ENCODE measurements at regions not wholly inside any gene's neighbourhood (a gene's known extent, or its start where the extent isn't known, plus 50 kb on each side); places are given as distances from the start of the nearest gene placed in this dataset.

DNA sequence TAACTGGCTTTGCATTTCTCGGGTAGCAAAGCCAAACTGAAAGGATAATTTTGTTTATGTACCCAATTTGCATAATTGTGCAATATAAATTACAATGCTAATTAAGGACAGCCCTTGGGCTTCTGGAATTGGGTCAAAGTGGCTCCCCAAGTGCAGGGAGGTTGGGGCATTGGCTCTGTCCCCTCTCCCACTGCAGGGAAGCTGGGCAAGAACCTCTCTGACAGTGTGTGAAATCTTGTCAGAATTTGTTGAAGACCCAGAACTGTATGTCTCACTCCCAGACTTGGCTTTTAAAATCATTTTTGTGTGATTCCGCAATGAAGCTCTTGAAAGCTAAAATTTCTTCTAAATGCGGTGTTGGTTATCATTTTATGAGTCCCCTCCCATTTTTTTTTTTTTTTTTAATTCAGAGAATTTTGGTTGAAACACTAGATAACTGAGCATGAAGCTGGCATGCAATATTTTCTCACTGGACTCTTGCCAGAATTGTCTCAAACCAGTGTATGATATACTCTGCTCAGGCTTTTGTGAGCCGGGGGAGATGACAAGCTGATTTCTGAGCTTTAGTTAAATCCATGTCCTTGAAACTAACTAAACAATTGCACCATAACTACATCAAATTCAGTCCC is 878.9 kb upstream of the CXADR start:
- ChIA-PET CTCF (no interaction called here), POLR2A (no interaction called here)
- Mint-ChIP-seq H3K9me3 (ENCODE audit: low read depth) (no peaks in the 10 kb centered on the region), H3K4me3 (no peak overlapping the region), H3K27ac (no peak overlapping the region), H3K36me3 (ENCODE audit: low read depth) (no peaks in the 10 kb centered on the region), H3K4me1 (no peaks in the 10 kb centered on the region), H3K27me3 (no peaks in the 10 kb centered on the region)
- no peak for DNase-seq
- intact Hi-C loops (cut with DNase I, micrococcal nuclease): no loop called here
- no peak for ATAC-seq

DNA sequence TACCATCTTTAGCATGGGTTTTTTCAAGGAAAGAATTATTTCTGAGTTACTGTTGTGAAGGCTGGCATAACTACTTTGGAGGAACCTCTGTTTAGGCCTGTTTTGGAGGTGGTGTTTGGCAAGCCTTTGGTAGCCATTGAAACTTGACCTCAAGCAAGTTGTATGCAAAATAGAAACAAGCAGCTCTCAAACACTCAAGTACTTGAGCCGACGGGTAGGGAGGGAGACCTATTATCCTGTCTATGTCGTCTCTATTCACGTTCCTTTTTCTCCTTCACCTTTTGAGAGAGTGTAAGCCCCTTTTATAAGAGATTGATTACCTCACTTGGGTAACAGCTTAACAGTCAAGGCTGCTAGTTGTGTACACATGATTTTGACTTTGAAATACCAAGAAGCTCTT is 878.3 kb upstream of the CXADR start:
- ChIA-PET CTCF (no interaction called here), POLR2A (no interaction called here)
- no peak for ATAC-seq
- no peak for DNase-seq
- H3K4me1 Mint-ChIP-seq: no peaks in the 10 kb centered on the region
- no peaks in the 10 kb centered on the region for H3K36me3 Mint-ChIP-seq (ENCODE audit: low read depth)
- H3K27ac Mint-ChIP-seq: no peak overlapping the region
- intact Hi-C loops (cut with DNase I, micrococcal nuclease): no loop called here
- H3K9me3 Mint-ChIP-seq (ENCODE audit: low read depth): peaks cover 4% of the 10 kb centered on the region
- no peaks in the 10 kb centered on the region for H3K27me3 Mint-ChIP-seq
- H3K4me3 Mint-ChIP-seq: no peak overlapping the region

DNA sequence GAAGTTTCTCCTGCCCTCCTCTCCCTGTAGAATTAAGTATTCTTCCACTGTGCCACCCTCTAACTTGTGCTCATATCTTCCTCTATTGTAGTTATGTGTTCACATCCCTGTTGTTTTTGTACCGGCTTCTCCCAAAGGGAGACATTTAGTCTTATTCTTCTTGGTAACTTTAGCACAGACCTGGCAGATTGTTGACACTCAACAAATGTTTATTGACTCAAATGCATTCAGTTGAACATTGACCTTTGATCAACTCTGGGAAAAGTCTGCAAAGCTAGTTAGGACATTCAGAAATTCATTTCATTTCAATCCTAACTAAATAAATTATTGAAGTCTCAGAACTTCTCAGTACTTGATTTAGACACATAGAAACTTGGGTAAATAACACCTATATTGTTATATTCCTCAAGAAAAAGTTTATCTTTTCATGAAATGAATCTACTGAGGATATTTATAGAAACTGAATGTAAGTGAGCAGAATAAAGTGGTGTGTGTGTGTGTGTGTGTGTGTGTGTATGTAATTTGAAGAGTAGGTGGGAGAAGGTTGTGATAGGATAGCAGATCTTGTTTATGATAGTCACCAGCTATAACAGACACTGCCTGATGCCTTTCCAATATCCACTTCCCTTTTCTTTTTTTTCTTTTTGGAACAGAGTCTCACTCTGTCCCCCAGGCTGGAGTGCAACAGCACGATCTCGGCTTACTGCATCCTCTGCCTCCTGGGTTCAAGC is 872.4 kb upstream of the CXADR start:
- Mint-ChIP-seq H3K9me3 (ENCODE audit: low read depth) (peaks cover 4% of the 10 kb centered on the region), H3K27ac (no peak overlapping the region), H3K4me1 (no peaks in the 10 kb centered on the region), H3K4me3 (no peak overlapping the region), H3K36me3 (ENCODE audit: low read depth) (no peaks in the 10 kb centered on the region), H3K27me3 (no peaks in the 10 kb centered on the region)
- intact Hi-C loops (cut with DNase I, micrococcal nuclease): no loop called here
- DNase-seq (no peak), ATAC-seq (no peak)
- POLR2A ChIA-PET: no interaction called here
- CTCF ChIA-PET: interaction anchor here (1.0 kb wide), 1 partner anchor 9 kb away, joined by 3 read pairs; no protein-coding TSS in a partner anchor

DNA sequence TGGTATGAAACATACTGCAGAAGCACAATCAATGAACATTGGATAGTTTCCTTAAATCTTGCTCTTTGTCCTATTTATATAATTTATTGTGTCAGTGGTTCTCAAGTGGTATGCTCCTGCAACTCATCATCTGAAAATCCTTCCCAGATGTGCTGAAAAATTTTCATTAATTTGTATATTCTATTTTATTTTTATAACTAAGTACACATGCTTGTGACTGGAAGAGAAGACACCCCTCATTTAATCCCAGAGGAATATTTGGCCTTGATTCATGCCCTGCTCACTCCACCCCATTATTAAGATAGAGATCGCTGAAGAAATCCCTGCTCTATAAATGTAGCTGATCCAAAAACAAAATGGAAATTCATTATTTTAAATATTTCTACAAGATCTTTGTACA is 870.5 kb upstream of the CXADR start:
- no peaks in the 10 kb centered on the region for H3K36me3 Mint-ChIP-seq (ENCODE audit: low read depth)
- DNase-seq (no peak), ATAC-seq (no peak)
- no peaks in the 10 kb centered on the region for H3K4me1 Mint-ChIP-seq
- no peaks in the 10 kb centered on the region for H3K27me3 Mint-ChIP-seq
- peaks cover 5% of the 10 kb centered on the region for H3K9me3 Mint-ChIP-seq (ENCODE audit: low read depth)
- ChIA-PET POLR2A (no interaction called here), CTCF (no interaction called here)
- H3K27ac Mint-ChIP-seq: no peak overlapping the region
- H3K4me3 Mint-ChIP-seq: no peak overlapping the region
- intact Hi-C loops (cut with DNase I, micrococcal nuclease): no loop called here

DNA sequence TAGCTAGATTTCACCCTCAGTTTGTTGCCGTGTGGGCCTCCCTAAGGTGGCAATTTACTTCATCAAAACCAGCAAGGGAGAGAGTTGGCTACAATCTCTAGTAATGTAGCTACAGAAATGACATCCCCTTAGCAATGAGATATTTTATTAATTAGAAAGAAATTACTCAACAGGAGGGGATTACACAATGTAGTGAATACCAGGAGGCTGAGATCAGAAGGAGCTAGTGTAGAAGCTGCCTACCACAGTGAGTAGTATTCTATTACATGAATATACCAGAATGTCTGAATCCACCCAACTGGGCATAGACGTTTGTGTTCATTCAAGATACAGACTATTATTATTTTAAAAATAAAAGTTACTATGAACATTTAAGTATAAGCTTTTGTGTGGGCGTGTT is 868.2 kb upstream of the CXADR start:
- DNase-seq: no peak
- POLR2A ChIA-PET: no interaction called here
- intact Hi-C loops (cut with DNase I, micrococcal nuclease): no loop called here
- Mint-ChIP-seq H3K4me3 (no peak overlapping the region), H3K27me3 (no peaks in the 10 kb centered on the region), H3K9me3 (ENCODE audit: low read depth) (peaks cover 2% of the 10 kb centered on the region), H3K36me3 (ENCODE audit: low read depth) (no peaks in the 10 kb centered on the region), H3K27ac (no peak overlapping the region), H3K4me1 (no peaks in the 10 kb centered on the region)
- CTCF ChIA-PET: no interaction called here
- ATAC-seq: no peak

DNA sequence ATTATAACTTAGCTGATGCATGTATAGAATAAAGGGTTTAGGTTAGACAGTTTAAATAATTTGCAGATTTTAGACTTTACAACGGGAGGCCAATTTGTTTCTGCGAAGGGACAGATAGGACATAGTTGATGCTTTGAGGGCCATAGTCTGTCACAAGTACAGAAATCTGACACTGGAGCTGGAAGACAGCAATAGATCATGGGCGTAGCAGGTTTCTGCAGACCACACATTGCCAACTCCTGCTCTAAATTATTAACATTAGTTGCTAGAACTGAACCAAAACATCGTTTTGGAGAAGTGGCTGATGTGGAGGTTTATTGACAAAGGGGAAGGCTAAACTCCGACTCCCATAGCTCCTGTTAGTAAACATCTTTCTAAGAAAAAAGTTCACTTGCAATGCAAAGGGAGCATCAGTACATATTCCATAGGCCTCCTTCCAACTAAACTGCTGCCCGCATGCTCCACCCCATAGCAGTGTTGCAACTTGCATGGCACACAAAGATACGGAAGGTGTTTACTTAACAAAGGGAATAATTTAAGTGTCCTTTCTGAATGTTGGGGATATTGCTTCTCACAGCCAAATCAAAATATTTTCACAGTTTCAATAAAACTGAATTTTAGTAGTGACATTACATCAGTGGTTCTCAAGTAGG is 862.0 kb upstream of the CXADR start:
- Mint-ChIP-seq H3K4me3 (no peak overlapping the region), H3K9me3 (ENCODE audit: low read depth) (peaks cover 5% of the 10 kb centered on the region)
- POLR2A ChIA-PET: no interaction called here

DNA sequence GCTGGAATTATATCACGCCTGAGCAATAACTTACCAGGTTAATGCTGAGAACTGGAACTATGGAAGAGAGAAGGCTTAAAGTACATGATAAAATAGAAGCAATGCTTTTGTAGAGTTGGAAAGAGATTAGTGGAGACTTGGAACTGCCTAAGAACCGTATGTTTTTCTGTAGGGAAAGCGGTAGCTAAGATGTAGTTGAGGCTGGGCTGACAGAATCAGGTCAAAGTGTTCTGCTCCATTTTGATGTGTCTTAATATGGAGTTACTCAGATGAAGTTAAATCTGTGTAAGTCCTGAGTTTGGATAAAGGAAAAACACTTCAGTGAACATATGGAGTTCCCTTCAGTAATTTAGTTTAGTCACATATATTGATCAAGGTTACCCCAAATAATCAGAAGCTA is 860.9 kb upstream of the CXADR start:
- no peaks in the 10 kb centered on the region for H3K27me3 Mint-ChIP-seq
- no peak overlapping the region for H3K4me3 Mint-ChIP-seq
- H3K36me3 Mint-ChIP-seq (ENCODE audit: low read depth): no peaks in the 10 kb centered on the region
- ATAC-seq: no peak
- H3K4me1 Mint-ChIP-seq: no peaks in the 10 kb centered on the region
- no peak overlapping the region for H3K27ac Mint-ChIP-seq
- DNase-seq: no peak
- intact Hi-C loops (cut with DNase I, micrococcal nuclease): no loop called here
- peaks cover 7% of the 10 kb centered on the region for H3K9me3 Mint-ChIP-seq (ENCODE audit: low read depth)
- CTCF ChIA-PET: no interaction called here
- POLR2A ChIA-PET: no interaction called here

More for the DNA sequence above, 862.0 kb upstream of the CXADR start:
- intact Hi-C loops (cut with DNase I, micrococcal nuclease): no loop called here
- Mint-ChIP-seq H3K27ac (no peak overlapping the region), H3K27me3 (no peaks in the 10 kb centered on the region), H3K4me1 (no peaks in the 10 kb centered on the region), H3K36me3 (ENCODE audit: low read depth) (no peaks in the 10 kb centered on the region)
- CTCF ChIA-PET: no interaction called here
- no peak for ATAC-seq
- DNase-seq: no peak

DNA sequence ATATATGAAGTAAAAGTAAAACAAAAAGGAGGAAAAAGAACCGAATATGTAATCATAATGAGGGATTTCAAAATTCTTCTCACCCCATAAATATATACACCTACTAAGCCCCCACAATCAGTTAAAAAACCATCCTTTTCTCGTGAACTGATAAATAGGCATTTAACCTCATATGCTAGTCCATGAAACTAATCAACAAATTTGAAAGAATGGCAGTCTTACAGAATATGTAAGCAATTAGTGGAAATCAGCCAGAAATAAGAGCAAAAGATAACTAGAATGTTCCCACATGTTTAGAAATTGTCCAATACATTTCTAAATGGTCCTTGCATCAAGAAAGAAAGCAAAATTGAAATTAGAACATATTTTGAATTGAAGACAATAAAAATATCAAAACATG is 849.4 kb upstream of the CXADR start:
- DNase-seq (no peak), ATAC-seq (no peak)
- Mint-ChIP-seq H3K27ac (no peak overlapping the region), H3K4me1 (no peaks in the 10 kb centered on the region), H3K9me3 (ENCODE audit: low read depth) (peaks cover 6% of the 10 kb centered on the region), H3K27me3 (no peaks in the 10 kb centered on the region), H3K36me3 (ENCODE audit: low read depth) (no peaks in the 10 kb centered on the region), H3K4me3 (no peak overlapping the region)
- ChIA-PET CTCF (no interaction called here), POLR2A (no interaction called here)
- intact Hi-C loops (cut with DNase I, micrococcal nuclease): no loop called here

DNA sequence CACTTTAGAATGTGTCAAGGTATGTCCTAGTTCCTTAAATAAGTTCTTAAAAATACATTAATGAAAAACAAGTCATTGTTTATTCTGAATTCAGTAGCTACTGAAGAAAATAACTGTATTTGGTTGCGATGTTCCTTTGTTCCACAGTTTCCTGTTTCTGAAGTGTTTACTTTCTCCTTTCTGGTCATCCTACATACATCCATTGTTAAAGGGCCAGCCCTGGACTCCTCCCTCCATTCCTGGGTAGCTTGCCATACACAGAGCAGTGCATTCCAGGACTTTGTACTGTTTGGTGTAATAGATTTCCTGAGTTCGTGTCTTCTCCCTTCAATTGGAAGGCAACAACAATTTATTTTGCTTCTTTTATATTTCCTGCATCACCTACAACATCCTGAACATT is 845.4 kb upstream of the CXADR start:
- no peak for DNase-seq
- intact Hi-C loops (cut with DNase I, micrococcal nuclease): no loop called here
- Mint-ChIP-seq H3K4me1 (no peaks in the 10 kb centered on the region), H3K9me3 (ENCODE audit: low read depth) (peaks cover 6% of the 10 kb centered on the region), H3K27ac (no peak overlapping the region), H3K4me3 (no peak overlapping the region), H3K36me3 (ENCODE audit: low read depth) (no peaks in the 10 kb centered on the region), H3K27me3 (no peaks in the 10 kb centered on the region)
- ChIA-PET POLR2A (no interaction called here), CTCF (no interaction called here)
- no peak for ATAC-seq

DNA sequence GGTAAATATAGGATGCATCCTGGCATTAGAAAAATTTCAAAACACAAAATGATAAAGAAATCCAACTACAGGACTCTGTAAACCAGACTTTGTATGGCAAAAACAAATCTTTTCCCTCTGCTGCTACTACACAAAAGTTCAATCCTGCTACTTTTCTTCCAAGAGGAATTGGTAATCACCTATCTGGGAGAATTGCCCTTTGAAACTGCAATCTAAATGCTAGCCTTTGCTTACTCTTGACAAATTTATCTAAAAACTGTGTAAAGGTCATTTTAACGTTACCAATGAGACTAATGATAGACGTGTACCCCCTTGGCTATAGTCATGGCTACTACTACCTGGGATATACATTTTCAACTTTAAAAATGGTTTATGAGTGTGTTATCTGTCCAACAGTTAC is 837.9 kb upstream of the CXADR start:
- H3K27me3 Mint-ChIP-seq: no peaks in the 10 kb centered on the region
- peaks cover 4% of the 10 kb centered on the region for H3K9me3 Mint-ChIP-seq (ENCODE audit: low read depth)
- ChIA-PET CTCF (no interaction called here), POLR2A (no interaction called here)
- no peak overlapping the region for H3K27ac Mint-ChIP-seq
- no peaks in the 10 kb centered on the region for H3K36me3 Mint-ChIP-seq (ENCODE audit: low read depth)
- no peak overlapping the region for H3K4me3 Mint-ChIP-seq
- ATAC-seq (no peak), DNase-seq (no peak)
- intact Hi-C loops (cut with DNase I, micrococcal nuclease): no loop called here
- no peaks in the 10 kb centered on the region for H3K4me1 Mint-ChIP-seq

DNA sequence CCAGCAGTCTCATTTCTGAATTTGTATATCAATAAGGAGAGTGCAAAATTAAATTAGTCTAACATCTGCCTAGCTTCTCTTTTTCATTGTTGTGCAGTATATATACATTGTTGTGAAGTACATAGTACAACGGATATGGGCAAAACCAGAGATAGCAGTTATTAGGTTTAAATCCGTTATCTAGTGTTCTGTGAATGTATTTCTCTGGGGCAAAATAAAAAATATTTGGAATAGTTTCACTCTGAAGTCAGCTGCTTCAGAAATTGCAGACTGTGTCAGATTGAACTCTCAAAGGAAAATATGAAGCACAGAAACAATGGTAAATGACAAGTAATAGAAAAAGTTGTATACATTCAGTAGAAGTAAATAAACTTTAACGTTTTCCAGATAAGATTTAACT is 836.5 kb upstream of the CXADR start:
- Mint-ChIP-seq H3K4me3 (no peak overlapping the region), H3K27me3 (no peaks in the 10 kb centered on the region), H3K27ac (no peak overlapping the region), H3K36me3 (ENCODE audit: low read depth) (no peaks in the 10 kb centered on the region), H3K4me1 (no peaks in the 10 kb centered on the region), H3K9me3 (ENCODE audit: low read depth) (peaks cover 4% of the 10 kb centered on the region)
- intact Hi-C loops (cut with DNase I, micrococcal nuclease): no loop called here
- no peak for ATAC-seq
- CTCF ChIA-PET: no interaction called here
- DNase-seq: no peak
- POLR2A ChIA-PET: no interaction called here

DNA sequence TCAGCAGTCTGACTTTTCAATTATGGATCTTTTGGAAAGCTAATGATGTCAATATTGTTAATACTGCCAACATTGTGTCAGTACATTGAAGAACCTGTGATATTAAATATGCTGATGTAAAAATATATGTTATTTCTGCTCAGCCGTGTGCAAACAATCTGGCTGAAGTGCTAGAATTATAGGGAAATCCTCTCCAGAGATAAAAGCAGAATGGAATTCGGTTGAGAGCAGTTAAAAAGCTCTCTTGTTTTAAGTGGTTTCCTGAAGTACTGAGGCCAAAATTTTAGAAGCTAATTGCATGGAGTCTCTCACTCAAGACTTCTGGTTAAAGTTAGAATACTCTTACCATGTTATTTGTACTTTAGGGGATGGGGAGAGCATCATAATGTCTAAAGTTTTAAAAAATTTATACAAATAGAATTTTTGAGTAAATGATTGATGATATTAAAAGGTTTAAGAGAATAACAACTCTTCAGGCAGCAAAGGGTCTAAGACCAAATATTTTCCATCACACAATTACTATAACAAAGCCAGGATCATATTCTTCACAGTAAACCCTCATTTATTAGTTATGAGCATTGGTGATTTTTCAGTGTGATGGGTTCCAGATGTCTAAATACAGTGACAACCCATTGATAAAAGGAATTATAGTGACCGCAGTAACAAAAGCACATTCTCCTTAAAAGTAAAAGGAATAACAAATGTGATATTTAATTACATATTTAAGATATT is 834.2 kb upstream of the CXADR start:
- no peak overlapping the region for H3K4me3 Mint-ChIP-seq
- H3K27me3 Mint-ChIP-seq: no peaks in the 10 kb centered on the region
- ATAC-seq (no peak), DNase-seq (no peak)
- POLR2A ChIA-PET: no interaction called here
- CTCF ChIA-PET: no interaction called here
- no peaks in the 10 kb centered on the region for H3K36me3 Mint-ChIP-seq (ENCODE audit: low read depth)
- H3K4me1 Mint-ChIP-seq: no peaks in the 10 kb centered on the region
- no peak overlapping the region for H3K27ac Mint-ChIP-seq
- intact Hi-C loops (cut with DNase I, micrococcal nuclease): no loop called here
- peaks cover 8% of the 10 kb centered on the region for H3K9me3 Mint-ChIP-seq (ENCODE audit: low read depth)
